GM06990 (cell line): ENCODE measurements at regions not wholly inside any gene's neighbourhood (a gene's known extent, or its start where the extent isn't known, plus 50 kb on each side); places are given as distances from the start of the nearest gene placed in this dataset.
A peak's percentile ranks its signal among the peaks of the same experiment; 100 is the strongest.

ENCODE experiments used
- DNase-seq: peaks from one replicate; pipeline ENCODE4 v3.0.0-alpha.2; 2011; ENCODE audit not compliant: insufficient read length; ENCODE audit errors: extremely low read depth
- H3K27me3 ChIP-seq: replicated peaks from 2 replicates; pipeline ENCODE4 v1.6.0; 2011; ENCODE audit warnings: low read length; ENCODE audit not compliant: control insufficient read depth, insufficient read depth
- H3K36me3 ChIP-seq: 2 replicates; pipeline ENCODE4 v1.5.1; 2011; ENCODE audit warnings: low read length; ENCODE audit not compliant: control insufficient read depth, insufficient read depth
- H3K4me3 ChIP-seq: replicated peaks from 2 replicates; pipeline ENCODE4 v1.5.1; 2011; ENCODE audit warnings: low read depth, mild to moderate bottlenecking, control low read depth, low read length
- CTCF ChIP-seq: IDR thresholded peaks from 2 replicates; pipeline ENCODE4 v1.5.1; 2011; ENCODE audit warnings: low read length, control low read depth, mild to moderate bottlenecking, inconsistent platforms; ENCODE audit not compliant: insufficient read depth, poor library complexity, severe bottlenecking

DNA sequence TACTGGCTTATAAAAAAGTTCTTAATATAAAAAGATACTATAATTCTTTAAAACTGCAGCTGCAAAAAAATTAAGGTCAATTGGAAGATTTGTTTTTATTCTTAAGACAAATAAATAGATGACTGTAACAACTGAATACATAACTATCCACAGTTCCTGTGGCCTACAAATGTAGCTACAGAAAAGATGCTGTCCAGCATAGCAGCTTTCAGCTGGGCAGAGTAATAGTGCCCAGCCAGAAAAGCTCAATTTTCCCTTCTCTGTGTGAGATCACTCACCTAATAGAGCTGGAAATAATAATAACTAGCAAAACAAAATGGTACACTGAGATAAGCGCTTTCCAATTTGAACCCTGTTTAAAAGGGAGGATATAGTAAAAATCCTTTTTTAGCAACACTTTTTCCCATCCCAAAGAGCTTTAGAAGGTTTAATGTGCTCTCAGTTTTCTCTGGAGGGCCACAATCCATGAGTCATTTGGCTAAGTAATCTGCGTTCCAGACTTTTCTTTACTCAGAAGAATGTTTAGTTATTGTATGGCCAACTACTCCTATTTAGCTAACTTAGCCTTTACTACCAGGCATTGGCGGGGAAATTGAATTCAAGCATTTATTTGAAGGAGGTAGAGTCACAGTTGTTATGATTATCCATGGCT lies 158.1 kb upstream of the SLC39A10 start:
- TF ChIP-seq CTCF = no peak
- no peak overlapping the region for H3K4me3 ChIP-seq
- DNase-seq = no peak
- H3K27me3 ChIP-seq = no peaks in the 10 kb centered on the region
- H3K36me3 ChIP-seq = no peaks in the 10 kb centered on the region

DNA sequence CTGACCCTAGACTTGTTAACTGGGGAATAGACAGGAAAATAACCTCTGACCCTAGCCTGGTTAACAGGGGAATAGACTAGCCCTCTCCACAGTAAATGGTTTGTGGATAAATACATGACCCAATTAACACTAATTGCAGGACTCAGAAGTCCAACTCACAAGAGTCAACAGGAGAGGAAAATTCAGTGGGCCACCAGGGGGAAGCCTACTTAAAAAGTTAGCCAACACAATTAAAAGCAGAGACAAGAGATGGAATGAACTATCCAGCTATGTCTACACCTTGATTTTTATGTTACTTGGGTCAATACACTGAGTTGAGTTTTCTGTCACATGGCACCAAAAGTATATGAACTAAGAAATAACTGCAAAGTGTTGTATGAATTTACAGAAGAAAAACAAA lies 158.8 kb upstream of the SLC39A10 start:
- no peaks in the 10 kb centered on the region for H3K27me3 ChIP-seq
- H3K4me3 ChIP-seq = no peak overlapping the region
- no peaks in the 10 kb centered on the region for H3K36me3 ChIP-seq
- TF ChIP-seq CTCF = peak; percentile 52
- no peak for DNase-seq

DNA sequence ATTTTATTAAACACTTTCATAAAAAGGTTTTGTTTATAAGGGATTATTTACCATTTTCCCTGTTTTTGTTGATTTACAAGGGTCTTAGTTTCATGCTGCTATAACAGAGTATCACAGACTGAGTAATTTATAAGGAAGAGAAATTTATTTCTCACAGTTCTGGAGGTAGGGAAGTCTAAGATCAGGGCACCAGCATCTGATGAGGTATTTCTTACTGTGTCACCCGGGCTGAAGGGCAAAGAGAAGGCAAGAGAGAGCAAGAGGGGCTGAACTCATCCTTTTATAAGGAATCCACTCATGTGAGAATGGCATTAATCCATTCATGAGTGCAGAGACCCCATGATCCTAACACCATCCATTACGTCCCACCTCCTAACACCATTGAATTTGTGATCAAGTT lies 160.0 kb upstream of the SLC39A10 start:
- DNase-seq = no peak
- H3K27me3 ChIP-seq = no peaks in the 10 kb centered on the region
- no peak overlapping the region for H3K4me3 ChIP-seq
- H3K36me3 ChIP-seq = no peaks in the 10 kb centered on the region
- no peak for TF ChIP-seq CTCF

- no peak for DNase-seq
- TF ChIP-seq CTCF = no peak
- no peaks in the 10 kb centered on the region for H3K27me3 ChIP-seq
- H3K36me3 ChIP-seq = no peaks in the 10 kb centered on the region
- H3K4me3 ChIP-seq = no peak overlapping the region
These were observed 161.1 kb upstream of the SLC39A10 start for GRCh38 chr2:195495966-195496365.

- no peaks in the 10 kb centered on the region for H3K36me3 ChIP-seq
- H3K27me3 ChIP-seq = no peaks in the 10 kb centered on the region
- no peak overlapping the region for H3K4me3 ChIP-seq
- TF ChIP-seq CTCF = no peak
- DNase-seq = no peak
These were observed 161.7 kb upstream of the SLC39A10 start for GRCh38 chr2:195495351-195495750.

DNA sequence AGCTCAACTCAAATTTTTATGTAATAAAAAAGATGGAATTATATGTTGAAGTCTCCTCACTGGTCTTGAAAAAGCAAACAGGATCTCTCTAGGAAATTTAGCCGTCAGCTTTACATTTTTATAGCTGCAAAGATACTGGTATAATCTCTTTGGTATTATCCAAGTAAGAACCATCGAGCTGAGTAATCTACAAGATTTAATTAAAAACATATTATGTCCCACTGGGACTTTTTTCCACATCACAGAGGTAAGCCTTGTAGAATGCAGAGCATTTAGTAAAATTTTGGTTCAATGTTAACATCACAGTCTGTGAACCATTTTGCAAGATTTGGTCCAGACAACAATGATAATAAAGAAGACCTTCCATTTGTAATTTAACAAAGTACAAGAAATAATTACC lies 162.6 kb upstream of the SLC39A10 start:
- Histone ChIP-seq H3K4me3 (no peak overlapping the region), H3K36me3 (no peaks in the 10 kb centered on the region), H3K27me3 (no peaks in the 10 kb centered on the region)
- DNase-seq = no peak
- TF ChIP-seq CTCF = no peak
